OCI-LY3 (cell line): ENCODE measurements at regions not wholly inside any gene's neighbourhood (a gene's known extent, or its start where the extent isn't known, plus 50 kb on each side); places are given as distances from the start of the nearest gene placed in this dataset.
A peak's percentile ranks its signal among the peaks of the same experiment; 100 is the strongest.
"Not testable (repeated sequence)": the region's sequence is repeated elsewhere in the genome, so short reads cannot be mapped to it uniquely, and the experiment has no call there.

Experiments
- H2AFZ ChIP-seq: fragments of 200-600, 300-600 bp; shearing (Covaris generic); 2 replicates; pipeline ENCODE4 v1.6.0; 2014; ENCODE audit warnings: antibody characterized with exemption, low read depth, low read length
- H3K27ac ChIP-seq: fragments of 200-600, 300-600 bp; sonication (generic); 2 replicates; pipeline ENCODE4 v1.5.1; 2014; ENCODE audit warnings: mild to moderate bottlenecking, low read length, moderate library complexity, mixed read lengths
- H3K27me3 ChIP-seq: fragments of 200-600, 300-600 bp; sonication (generic); 2 replicates; pipeline ENCODE4 v1.6.1; 2014; ENCODE audit warnings: low read depth, low read length, mixed read lengths
- H3K36me3 ChIP-seq: fragments of 200-600, 300-600 bp; sonication (generic); replicated peaks from 2 replicates; pipeline ENCODE3; 2014; ENCODE audit warnings: low read depth, low read length, mixed read lengths
- H3K4me1 ChIP-seq: fragments of 300-600, 200-600 bp; sonication (generic); 2 replicates; pipeline ENCODE4 v1.6.1; 2014; ENCODE audit warnings: low read length, mixed read lengths
- H3K4me2 ChIP-seq: fragments of 200-600, 300-600 bp; sonication (generic); 2 replicates; pipeline ENCODE4 v1.6.1; 2014; ENCODE audit warnings: low read length, mixed read lengths
- H3K4me3 ChIP-seq: fragments of 300-600, 200-600 bp; sonication (generic); 2 replicates; pipeline ENCODE4 v1.5.1; 2014; ENCODE audit warnings: antibody characterized with exemption, mild to moderate bottlenecking, low read length, moderate library complexity
- H3K79me2 ChIP-seq: fragments of 300-600, 200-600 bp; shearing (Covaris generic); 2 replicates; pipeline ENCODE4 v1.6.1; 2014; ENCODE audit warnings: mild to moderate bottlenecking, low read length, mixed read lengths
- H3K9ac ChIP-seq: fragments of 300-600, 200-600 bp; shearing (Covaris generic); 2 replicates; pipeline ENCODE4 v1.6.0; 2014; ENCODE audit warnings: mild to moderate bottlenecking, low read length, moderate library complexity
- H3K9me3 ChIP-seq: fragments of 200-600, 300-600 bp; shearing (Covaris generic); 2 replicates; pipeline ENCODE4 v1.6.1; 2014; ENCODE audit warnings: low read length, mixed read lengths; ENCODE audit not compliant: insufficient read depth
- H4K20me1 ChIP-seq: fragments of 200-600, 300-600 bp; sonication (generic); 2 replicates; pipeline ENCODE4 v1.6.1; 2016; ENCODE audit warnings: low read length, mixed read lengths; ENCODE audit not compliant: insufficient read depth
- EZH2phosphoT487 ChIP-seq: fragments of 200-600 bp; shearing (Covaris generic); IDR thresholded peaks from 2 replicates; pipeline ENCODE4 v1.6.1; 2018; ENCODE audit warnings: antibody characterized with exemption, mixed run types, low read depth
- TF ChIP-seq, protein P1 (sequence below): fragments of 200-600, 300-600 bp; sonication (generic); IDR thresholded peaks from 2 replicates; pipeline ENCODE4 v1.5.1; 2014; ENCODE audit warnings: antibody characterized with exemption, low read length, low read depth

DNA sequence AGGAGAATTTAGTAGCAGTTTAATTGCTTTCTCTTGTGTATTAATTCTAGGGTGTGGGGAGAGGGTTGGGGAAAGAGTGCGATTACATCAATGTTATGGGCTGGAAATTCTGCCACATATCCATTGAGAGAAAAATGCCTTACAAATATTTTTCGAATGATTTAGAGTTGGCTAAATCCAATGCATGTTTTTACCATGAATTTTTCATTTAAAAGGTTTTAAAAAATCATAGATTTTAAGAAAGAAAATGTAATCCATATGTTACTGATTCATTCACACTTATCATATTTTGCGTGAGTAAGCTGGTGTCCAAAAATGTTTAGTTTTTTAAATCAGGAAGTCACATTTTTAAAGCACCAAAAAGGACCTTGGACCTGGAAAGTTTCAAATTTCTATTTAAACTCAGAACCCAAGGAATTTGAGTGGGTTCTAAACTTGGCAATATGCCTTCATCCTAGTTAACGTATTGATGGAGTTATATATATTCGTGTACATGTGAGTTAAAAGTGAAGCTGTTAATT is 627.4 kb upstream of the CITED2 start:
- H3K4me1 ChIP-seq = no peaks in the 10 kb centered on the region
- no peaks in the 10 kb centered on the region for H4K20me1 ChIP-seq
- no peak overlapping the region for H3K4me3 ChIP-seq
- no peaks in the 10 kb centered on the region for H3K9me3 ChIP-seq
- TF ChIP-seq, protein P1, sequence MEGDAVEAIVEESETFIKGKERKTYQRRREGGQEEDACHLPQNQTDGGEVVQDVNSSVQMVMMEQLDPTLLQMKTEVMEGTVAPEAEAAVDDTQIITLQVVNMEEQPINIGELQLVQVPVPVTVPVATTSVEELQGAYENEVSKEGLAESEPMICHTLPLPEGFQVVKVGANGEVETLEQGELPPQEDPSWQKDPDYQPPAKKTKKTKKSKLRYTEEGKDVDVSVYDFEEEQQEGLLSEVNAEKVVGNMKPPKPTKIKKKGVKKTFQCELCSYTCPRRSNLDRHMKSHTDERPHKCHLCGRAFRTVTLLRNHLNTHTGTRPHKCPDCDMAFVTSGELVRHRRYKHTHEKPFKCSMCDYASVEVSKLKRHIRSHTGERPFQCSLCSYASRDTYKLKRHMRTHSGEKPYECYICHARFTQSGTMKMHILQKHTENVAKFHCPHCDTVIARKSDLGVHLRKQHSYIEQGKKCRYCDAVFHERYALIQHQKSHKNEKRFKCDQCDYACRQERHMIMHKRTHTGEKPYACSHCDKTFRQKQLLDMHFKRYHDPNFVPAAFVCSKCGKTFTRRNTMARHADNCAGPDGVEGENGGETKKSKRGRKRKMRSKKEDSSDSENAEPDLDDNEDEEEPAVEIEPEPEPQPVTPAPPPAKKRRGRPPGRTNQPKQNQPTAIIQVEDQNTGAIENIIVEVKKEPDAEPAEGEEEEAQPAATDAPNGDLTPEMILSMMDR = no peak
- TF ChIP-seq EZH2phosphoT487 = no peak
- H3K36me3 ChIP-seq = no peaks in the 10 kb centered on the region
- no peaks in the 10 kb centered on the region for H3K79me2 ChIP-seq
- no peaks in the 10 kb centered on the region for H3K27me3 ChIP-seq
- H3K4me2 ChIP-seq = no peak overlapping the region
- no peak overlapping the region for H2AFZ ChIP-seq
- H3K27ac ChIP-seq = no peak overlapping the region
- no peak overlapping the region for H3K9ac ChIP-seq

DNA sequence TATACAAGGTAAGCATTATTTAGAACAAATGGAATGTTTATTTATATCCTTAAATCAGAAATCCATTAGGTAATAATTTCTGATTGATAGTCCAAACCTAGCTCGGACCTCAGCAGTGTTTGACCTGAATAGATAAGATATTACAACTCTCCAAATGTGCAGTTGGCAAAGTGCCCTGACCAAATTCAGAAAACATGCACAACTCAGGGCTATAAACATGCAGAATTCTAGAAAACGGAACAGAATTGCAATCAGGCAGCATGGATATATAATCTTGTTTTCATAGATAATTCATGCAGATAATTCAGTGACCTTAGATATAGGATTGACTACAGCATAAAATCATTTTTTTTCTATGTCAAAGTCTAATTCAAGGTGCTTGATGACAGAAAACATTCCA is 626.6 kb upstream of the CITED2 start:
- Histone ChIP-seq H3K4me3 (no peak overlapping the region), H3K9ac (no peak overlapping the region), H3K9me3 (no peaks in the 10 kb centered on the region), H3K4me2 (no peak overlapping the region), H3K79me2 (no peaks in the 10 kb centered on the region), H3K4me1 (peaks cover 5% of the 10 kb centered on the region), H4K20me1 (no peaks in the 10 kb centered on the region), H3K27me3 (no peaks in the 10 kb centered on the region), H3K27ac (no peak overlapping the region), H3K36me3 (no peaks in the 10 kb centered on the region), H2AFZ (no peak overlapping the region)
- TF ChIP-seq, protein P1 = no peak
- no peak for TF ChIP-seq EZH2phosphoT487

DNA sequence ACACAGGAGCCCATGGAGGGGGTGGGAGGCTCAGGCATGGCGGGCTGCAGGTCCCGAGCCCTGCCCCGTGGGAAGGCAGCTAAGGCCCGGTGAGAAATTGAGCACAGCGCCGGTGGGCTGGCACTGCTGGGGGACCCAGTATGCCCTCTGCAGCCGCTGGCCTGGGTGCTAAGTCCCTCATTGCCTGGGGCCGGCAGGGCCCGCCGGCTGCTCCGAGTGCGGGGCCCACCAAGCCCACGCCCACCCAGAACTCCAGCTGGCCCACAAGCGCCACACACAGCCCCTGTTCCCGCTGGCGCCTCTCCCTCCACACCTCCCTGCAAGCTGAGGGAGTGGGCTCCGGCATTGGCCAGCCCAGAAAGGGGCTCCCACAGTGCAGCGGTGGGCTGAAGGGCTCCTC is 625.2 kb upstream of the CITED2 start:
- H3K9me3 ChIP-seq, H3K9ac ChIP-seq, H3K36me3 ChIP-seq, H3K79me2 ChIP-seq, H3K27ac ChIP-seq, H3K4me2 ChIP-seq, H3K4me3 ChIP-seq, H3K27me3 ChIP-seq, H4K20me1 ChIP-seq, H3K4me1 ChIP-seq, H2AFZ ChIP-seq: not testable (repeated sequence)

DNA sequence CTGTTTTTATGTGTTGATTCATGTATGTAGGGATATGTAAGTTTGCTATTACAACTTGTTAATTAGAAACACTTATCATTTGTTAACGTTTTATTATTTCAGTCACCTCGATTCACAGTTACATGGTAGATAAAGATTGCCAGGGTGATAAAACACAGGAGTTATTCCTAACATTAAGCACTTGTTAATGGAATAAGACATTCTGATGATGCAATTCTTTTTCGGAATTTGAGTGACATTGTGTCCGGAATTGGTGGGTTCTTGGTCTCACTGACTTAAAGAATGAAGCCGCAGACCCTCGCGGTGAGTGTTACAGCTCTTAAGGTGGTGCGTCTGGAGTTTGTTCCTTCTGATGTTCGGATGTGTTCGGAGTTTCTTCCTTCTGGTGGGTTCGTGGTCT is 624.0 kb upstream of the CITED2 start:
- not testable (repeated sequence) for H3K4me2 ChIP-seq, H3K79me2 ChIP-seq, H3K4me3 ChIP-seq, H3K4me1 ChIP-seq, H3K9ac ChIP-seq, H3K27ac ChIP-seq, H3K36me3 ChIP-seq, H3K9me3 ChIP-seq, H2AFZ ChIP-seq, H4K20me1 ChIP-seq, H3K27me3 ChIP-seq

DNA sequence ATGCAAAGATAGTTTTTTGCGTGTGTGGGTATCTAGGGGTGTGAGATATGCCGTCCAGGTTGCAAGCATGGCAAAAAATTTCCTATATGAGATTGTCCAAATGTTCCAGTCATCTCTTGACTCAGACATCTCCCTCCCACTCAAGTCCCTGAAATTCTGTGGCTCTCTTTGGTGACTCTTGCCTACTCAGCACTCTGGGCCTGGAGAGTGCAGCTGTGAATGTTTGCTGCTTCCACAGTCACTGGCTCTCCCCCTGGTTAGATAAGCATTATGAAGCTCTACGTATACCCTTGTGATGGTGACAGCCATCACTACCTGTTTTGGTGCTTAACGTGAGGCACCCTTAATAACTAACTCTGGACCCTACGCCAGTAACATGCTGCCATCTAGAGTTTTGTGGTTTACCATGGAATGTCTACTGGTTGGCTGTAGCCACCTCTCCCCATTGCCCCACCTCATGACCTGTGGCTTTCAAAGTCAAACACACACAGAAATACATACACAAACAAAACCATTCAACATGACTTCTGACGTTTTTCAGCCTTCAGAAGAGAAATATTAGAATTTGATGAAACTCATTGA is 621.9 kb upstream of the CITED2 start:
- Histone ChIP-seq H3K4me1 (peaks cover 7% of the 10 kb centered on the region), H3K4me3 (no peak overlapping the region), H3K9me3 (no peaks in the 10 kb centered on the region), H2AFZ (peak overlapping the region; percentile 86), H3K9ac (no peak overlapping the region), H3K27me3 (no peaks in the 10 kb centered on the region), H3K27ac (no peak overlapping the region), H3K79me2 (no peaks in the 10 kb centered on the region), H3K4me2 (peak overlapping the region; percentile 36), H3K36me3 (no peaks in the 10 kb centered on the region), H4K20me1 (no peaks in the 10 kb centered on the region)
- TF ChIP-seq, protein P1 = peak; percentile 55
- no peak for TF ChIP-seq EZH2phosphoT487
